ENCODE measurements at regions not wholly inside any gene's neighbourhood (a gene's known extent, or its start where the extent isn't known, plus 50 kb on each side); places are given as distances from the start of the nearest gene placed in this dataset.
"Not testable (repeated sequence)": the region's sequence is repeated elsewhere in the genome, so short reads cannot be mapped to it uniquely, and the experiment has no call there.

DNA sequence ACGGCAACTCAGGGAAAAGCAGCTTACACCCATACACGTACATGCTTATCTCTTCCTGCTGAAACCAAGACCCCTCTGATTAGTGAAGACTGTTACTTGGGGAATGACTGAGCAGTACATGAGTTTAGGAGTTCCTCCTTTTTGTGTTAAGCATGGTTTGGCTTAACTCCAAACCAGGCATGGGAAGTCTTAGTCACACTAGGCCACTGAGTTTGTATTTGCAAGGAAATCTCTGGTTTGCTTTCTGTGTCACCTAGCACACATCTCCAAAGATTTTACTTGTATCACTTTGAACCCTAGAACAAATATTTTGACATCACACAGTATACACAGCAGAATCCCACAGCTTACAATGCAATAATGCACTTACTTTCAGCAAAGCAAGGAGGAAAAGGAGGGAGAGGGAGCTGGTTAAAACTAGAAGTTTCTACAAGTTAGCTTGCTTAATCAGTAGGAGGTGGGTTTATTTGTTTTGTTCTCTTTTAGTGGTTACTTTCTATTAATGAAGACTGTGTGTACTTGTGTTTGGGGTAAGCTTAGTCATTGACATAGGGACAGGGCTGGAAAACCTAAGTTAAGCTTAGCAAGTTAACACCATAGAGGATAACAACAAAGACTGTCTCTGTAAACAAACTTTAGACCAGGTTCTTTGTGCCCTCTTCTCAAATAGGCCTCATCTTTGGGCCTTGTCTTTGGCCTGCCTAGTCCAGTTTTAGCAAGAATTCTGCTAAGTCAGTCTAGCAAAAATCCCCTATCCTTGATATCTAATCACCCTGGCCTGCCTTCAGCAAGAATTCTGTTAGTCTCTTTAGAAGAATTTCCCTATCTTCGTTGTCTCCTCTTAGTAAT is 219.4 kb downstream of the MREG start:
- no peak for DNase-seq

DNA sequence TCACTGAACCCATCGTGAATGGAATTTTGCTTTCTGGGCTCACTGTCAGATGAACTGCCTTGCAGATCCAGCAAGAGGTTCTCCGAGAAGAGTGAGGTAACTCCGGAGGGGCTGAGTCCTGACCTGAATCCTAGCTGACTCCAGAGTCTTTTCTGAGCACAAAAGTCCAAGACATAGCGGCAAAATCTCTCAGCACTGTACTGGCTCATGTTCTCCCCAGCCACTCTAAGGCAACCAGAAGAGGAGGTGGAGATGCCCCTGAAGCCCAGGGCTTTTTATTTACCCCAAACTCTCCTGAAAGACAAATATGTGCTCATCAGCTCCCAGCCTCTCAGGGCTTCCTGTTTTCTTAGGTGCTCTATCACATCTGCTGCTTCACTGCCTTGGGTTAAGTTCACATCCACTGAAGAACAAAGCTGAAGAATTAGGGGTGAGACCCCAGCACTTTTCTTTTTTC is 221.8 kb downstream of the MREG start:
- DNase-seq = no peak

GRCh38 chr2:215790523-215791421 is 222.6 kb downstream of the MREG start:
- no peak for DNase-seq

DNA sequence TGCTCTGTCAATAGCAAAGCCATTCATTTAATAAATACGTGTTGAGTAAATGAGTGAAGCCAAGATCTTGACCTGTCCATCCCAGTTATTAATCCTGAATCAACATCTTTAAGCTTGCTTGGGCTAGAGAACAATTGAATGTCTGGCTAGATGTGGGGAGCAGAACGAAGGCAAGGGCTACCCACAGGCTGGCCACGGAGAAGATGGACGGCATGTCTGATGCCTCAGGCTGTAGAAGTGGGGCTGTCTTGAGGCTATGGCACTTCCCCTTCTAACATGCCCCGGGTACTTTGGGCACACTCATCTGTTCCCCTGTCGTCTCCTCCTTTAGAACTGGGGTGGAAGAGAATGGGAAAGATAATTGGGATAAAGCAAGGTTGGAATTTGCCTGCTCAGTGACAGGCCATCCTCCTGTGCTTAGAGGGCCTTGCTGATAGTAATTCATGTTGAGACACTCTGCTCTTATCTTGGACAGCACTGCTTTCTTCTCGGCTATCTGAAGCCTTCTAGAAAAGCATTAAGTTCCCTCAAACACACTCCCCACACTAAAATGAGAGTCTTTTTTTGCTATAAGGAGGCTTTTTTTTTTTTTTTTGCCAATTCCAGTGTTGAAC is 225.7 kb downstream of the MREG start:
- DNase-seq = no peak

DNA sequence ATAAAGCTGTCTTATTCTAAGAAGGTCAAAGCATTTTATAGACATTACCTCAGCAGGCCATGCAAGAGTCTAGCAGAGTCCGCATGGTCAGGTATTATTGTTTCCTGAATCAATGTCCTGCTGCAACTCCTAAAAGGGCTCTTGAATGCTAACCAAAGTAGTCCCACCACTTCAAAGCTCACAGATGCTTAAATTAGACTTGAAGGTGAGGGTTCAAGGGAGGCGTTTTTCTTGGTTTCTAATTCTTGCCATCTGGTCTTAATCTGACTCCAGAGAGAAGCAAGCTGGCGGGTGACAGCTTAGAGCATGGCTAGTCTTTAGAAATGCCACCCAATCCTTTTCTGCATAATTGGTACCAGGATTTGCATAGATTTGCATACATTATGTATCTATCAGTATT is 226.3 kb downstream of the MREG start:
- DNase-seq = no peak

- DNase-seq = no peak
Measured at GRCh38 chr2:215784371-215784783, 229.0 kb downstream of the MREG start.

- DNase-seq = not testable (repeated sequence)
Measured at GRCh38 chr2:215783640-215784039, 229.7 kb downstream of the MREG start.

DNA sequence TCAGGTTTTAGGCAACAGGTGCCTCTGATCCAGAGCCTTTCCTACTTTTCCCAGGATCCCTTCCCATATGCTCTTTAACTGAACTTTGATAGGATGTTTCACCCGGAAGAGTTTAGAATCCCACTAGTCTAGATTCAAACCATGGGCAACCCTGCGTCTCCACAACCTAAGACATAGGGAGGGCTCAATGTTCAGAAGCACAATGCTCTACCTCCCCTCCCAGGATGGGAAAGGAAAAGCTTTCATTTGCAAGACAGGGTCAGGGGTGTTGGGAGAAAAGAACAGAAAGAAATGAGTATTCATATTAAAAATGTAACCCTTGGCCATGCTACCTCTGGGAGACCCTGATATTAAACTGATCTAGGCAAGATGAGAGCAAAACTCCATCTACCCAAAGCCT is 230.4 kb downstream of the MREG start:
- DNase-seq = no peak

DNA sequence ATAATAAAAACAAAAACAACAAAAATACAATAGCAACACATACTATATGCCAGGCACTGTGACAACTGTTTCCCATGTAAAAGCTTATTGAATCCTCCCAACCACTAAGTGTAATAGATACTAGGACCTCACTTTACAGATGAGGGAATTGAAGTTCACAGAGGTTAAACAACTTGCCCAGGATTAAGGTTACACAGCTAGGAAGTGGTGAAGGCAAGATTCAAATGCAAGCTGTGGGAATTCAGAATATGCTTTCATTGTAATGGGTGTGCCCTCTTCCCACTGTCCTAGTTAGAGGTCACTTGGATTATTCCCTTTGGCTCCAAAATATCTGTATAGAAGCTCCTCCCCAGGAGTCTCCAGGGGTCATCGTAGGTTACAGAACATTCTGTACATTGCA is 231.1 kb downstream of the MREG start:
- no peak for DNase-seq

GRCh38 chr2:215780907-215781685 is 232.3 kb downstream of the MREG start:
- no peak for DNase-seq

- DNase-seq = no peak
Measured at GRCh38 chr2:215780313-215780712, 233.0 kb downstream of the MREG start.

DNA sequence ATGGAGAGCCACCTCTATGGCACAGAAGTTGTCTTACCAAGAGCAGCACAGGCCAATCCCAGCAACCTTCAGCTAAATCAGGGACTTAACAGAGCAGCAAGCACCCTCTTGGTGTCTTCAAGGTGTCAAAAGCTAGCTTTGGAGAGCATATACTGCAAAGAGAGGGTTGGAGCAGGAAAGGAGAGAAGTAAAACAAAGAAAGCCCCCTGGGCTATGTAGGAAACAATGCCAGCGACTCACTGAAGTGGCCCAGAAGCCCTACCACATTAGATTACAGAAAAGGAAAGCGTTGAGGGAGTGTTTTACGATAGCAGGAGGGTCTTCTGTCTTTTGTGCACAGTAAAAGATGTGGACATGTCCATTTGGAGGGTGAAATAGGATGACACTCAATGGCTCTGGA is 233.4 kb downstream of the MREG start:
- DNase-seq = no peak

DNA sequence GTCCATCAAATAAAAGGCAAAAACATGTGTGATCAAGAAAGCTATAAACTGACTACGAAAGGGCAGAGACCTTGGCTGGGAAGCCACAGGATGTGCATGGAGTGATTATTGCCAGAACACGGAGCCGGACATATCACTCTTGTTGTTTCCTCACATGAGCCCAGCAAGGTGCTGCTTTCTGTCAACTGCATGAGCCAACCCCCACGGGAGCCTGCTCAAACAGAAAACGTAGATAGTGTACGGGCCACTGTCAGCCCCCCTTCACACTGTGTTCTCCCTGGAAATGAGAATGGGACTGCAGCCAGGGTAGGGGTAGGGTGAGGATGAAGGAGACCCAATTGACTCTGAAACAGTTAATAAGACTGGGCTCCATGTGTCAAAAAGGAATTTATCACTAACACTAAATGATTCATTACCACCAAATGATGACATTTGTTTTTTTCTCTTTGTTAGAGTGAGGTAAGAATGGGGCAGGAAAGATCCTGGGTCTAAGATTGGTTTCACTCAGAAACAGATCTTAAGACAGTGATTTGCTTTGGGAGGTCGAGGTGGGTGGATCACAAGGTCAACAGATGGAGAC is 235.8 kb downstream of the MREG start:
- DNase-seq = no peak

DNA sequence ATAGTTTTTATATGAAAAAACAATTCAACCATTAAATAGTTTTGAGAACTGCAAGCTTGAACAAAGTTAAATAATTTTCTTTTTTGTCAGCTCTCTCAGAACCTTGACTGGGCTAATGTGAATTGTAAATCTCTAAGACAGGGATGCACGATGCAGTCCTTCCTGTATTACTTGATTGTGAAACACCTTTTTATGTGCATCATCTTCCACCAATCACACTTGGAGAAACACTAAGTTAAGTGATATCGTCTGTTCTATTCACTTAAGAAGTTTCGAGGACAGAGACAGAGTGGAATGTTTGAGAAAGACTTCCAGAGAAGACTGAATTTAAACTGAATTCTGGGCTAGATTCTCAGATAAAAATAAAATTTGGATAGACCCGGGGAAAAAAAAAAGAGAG is 238.2 kb downstream of the MREG start:
- DNase-seq = no peak

- DNase-seq = no peak
Measured at GRCh38 chr2:215773728-215774127, 239.6 kb downstream of the MREG start.

DNA sequence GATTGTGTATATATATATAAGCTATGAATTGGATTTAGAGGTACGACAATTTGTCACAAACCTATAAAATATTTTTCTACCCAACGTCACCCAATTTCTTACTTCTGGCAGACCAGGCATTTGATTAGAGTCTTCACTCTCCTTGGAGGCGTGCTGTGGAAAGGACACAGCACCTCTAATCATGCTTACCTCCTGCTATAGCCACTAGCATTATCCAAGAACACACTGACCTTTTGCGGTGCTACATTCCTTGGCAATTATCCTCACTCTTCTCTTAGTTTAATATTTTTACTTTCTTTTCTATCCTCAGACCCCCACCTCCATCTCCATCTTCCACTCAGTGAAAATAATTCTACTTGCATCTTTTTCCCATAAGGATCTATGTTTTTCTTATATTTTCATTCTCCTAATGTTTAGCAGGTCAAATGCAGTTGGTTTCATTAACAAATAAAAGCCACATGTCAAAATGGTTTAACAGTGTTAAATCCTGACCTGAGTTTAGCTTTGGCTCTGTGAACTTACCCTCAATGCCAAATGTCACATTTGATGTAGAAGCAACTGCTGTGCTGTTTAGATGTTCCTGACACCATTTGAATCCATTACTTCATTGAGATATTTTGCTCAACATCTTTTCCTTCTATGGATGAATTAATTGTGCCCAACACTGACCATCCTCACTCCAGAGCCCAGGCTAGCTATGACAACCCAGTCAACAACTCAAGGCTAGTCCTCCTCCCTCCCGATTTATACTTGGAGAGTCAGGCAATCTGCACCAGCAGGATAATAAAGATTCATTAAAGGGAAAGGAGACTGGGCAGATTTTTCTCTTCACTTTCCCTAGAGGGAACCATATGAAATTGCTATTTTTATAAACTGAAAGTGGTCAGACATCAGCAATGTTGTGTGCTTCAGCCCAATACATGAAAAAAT is 240.5 kb downstream of the MREG start:
- no peak for DNase-seq

GRCh38 chr2:215772003-215772402 is 241.3 kb downstream of the MREG start:
- no peak for DNase-seq

DNA sequence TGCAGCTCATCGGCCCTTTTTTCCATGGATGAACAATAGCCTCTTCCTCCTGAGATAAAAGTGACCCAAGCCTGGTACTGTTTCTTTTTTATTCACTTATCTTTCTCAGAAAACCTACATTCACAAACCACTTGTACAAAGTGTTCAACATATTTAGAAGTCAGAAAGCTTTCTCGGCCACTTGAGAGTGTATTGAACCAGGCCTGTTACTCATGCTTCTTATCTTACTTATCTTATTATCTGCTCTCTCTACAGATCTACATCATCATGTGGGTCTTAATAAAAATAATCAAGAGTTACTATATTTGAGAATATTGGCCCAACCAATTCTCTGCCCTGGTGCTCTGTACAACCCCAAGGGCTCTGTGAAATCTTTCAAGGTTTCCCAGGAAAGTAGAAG is 242.1 kb downstream of the MREG start:
- DNase-seq = no peak

- no peak for DNase-seq
Measured at GRCh38 chr2:215770668-215771067, 242.7 kb downstream of the MREG start.

GRCh38 chr2:215769246-215769645 is 244.1 kb downstream of the MREG start:
- no peak for DNase-seq

DNA sequence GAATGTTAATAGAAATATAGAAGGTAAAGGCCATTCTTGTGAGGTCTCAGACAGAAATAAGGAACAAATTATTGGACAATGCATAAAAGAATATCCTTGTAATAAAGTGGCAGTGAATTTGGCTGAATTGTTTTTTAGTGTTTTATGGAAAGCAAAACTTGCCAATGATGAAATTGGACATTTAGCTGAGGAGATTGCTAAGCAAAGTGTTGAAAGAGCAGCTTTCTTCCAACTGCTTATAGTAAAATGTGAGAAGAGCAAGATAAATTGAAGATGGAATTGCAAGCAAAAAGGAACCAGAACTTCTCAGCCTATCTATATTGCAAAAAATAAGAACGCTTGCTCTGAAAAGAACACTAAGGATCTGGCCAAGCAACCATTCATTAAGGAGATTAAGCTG is 245.7 kb downstream of the MREG start:
- DNase-seq = no peak
